Tibial nerve (tissue), 4 donors: ENCODE measurements at regions not wholly inside any gene's neighbourhood (a gene's known extent, or its start where the extent isn't known, plus 50 kb on each side); places are given as distances from the start of the nearest gene placed in this dataset. TPM values are rescaled to one million over a fixed set of nuclear protein-coding genes. Genes with fewer than 3 reads are reported as not detected.

Source experiments
- DNase-seq, 2 donors: peaks; one replicate each; pipeline ENCODE4 v3.0.0-alpha.2; 2019; ENCODE audit warnings: low spot score in 2 of 2
- H3K27ac ChIP-seq, 4 donors: fragments of 200-600 bp; sonication (generic) in 3 of 4; one replicate each; pipeline ENCODE4 v1.5.1; 2017 to 2019; ENCODE audit warnings: mild to moderate bottlenecking in 1 of 4
- H3K27me3 ChIP-seq, 2 donors: fragments of 200-600 bp; sonication (generic) in 1 of 2; one replicate each; pipeline versions ENCODE4 v1.5.1 to v1.6.0; 2017 to 2019
- H3K36me3 ChIP-seq, 3 donors: fragments of 200-600 bp; sonication (generic); one replicate each; pipeline ENCODE4 v1.5.1; 2018 to 2019
- H3K4me1 ChIP-seq, 4 donors: fragments of 200-600 bp; sonication (generic) in 3 of 4; one replicate each; pipeline ENCODE4 v1.5.1; 2017 to 2019
- H3K4me3 ChIP-seq, 4 donors: fragments of 200-600 bp; sonication (generic) in 3 of 4; one replicate each; pipeline ENCODE4 v1.5.1; 2017 to 2019; ENCODE audit warnings: mild to moderate bottlenecking in 1 of 4, moderate library complexity in 1 of 4
- H3K9me3 ChIP-seq, 4 donors: fragments of 200-600 bp; sonication (generic) in 3 of 4; one replicate each; pipeline ENCODE4 v1.5.1; 2017 to 2019
- CTCF ChIP-seq, 5 experiments: fragments of 200-600 bp in 3 of 5; fragments of 450-650 bp in 2 of 5; sonication (generic) in 3 of 5; IDR thresholded peaks; one replicate each; pipeline ENCODE4 v1.5.1; 2016 to 2019; ENCODE audit warnings: antibody characterized with exemption in 5 of 5, mild to moderate bottlenecking in 3 of 5, moderate library complexity in 2 of 5
- EP300 ChIP-seq, 2 donors: sonication (generic); formaldehyde crosslinking; IDR thresholded peaks; one replicate each; pipeline ENCODE4 v1.6.1; 2017; ENCODE audit warnings: antibody characterized with exemption in 2 of 2, mild to moderate bottlenecking in 1 of 2
- POLR2A ChIP-seq, 2 donors: fragments of 450-650 bp; IDR thresholded peaks; one replicate each; pipeline ENCODE4 v1.6.1; 2017; ENCODE audit warnings: antibody characterized with exemption in 2 of 2, mild to moderate bottlenecking in 2 of 2, moderate library complexity in 2 of 2
- WGBS, 2 donors: methylation state at CpG; one replicate each; pipeline ENCODE4 v1.1.5; 2018; 5-methylcytosine and 5-hydroxymethylcytosine counted together
- small RNA-seq: library from RNA; depleted of rRNA; stranded (forward); fragments of <200 nt; gene quantifications from one replicate; pipeline ENCODE3, GENCODE V24; 2016

- Histone ChIP-seq H3K36me3 (no peaks in the 10 kb centered on the region), H3K4me3 (no peak overlapping the region), H3K9me3 (no peaks in the 10 kb centered on the region), H3K4me1 (peaks cover 0 to 13% (median 2%) of the 10 kb centered on the region in 4 donors), H3K27me3 (no peaks in the 10 kb centered on the region), H3K27ac (no peak overlapping the region)
- DNase-seq = peak in 1 of 2 donors; percentile 58
- TF ChIP-seq POLR2A (IDR thresholded peaks at IDR 0.05) (no peak), CTCF (IDR thresholded peaks at IDR 0.05) (no peak), EP300 (IDR thresholded peaks at IDR 0.05) (peak in 1 of 2 donors; percentile 66)
- 35 to 47% methylated on average over 3 of the region's 3 CpGs for WGBS, 2 donors
These were observed 53.3 kb upstream of the ZC3H11B start for GRCh38 chr1:219666242-219666641.

- Histone ChIP-seq H3K27ac (no peak overlapping the region), H3K36me3 (no peaks in the 10 kb centered on the region), H3K4me1 (peaks cover 0 to 24% (median 8%) of the 10 kb centered on the region in 4 donors), H3K4me3 (no peak overlapping the region), H3K9me3 (no peaks in the 10 kb centered on the region), H3K27me3 (no peaks in the 10 kb centered on the region)
- WGBS, 2 donors = 85 to 93% methylated on average over 1 of the region's 1 CpG
- no peak for TF ChIP-seq POLR2A (IDR thresholded peaks at IDR 0.05)
- no peak for TF ChIP-seq EP300 (IDR thresholded peaks at IDR 0.05)
- TF ChIP-seq CTCF (IDR thresholded peaks at IDR 0.05) = no peak
- no peak for DNase-seq
These were observed 52.2 kb upstream of the ZC3H11B start for GRCh38 chr1:219665089-219665488.

- H3K27me3 ChIP-seq = no peaks in the 10 kb centered on the region
- H3K36me3 ChIP-seq = no peaks in the 10 kb centered on the region
- H3K9me3 ChIP-seq = no peaks in the 10 kb centered on the region
- H3K4me1 ChIP-seq = peaks cover 0 to 30% (median 11%) of the 10 kb centered on the region in 4 donors
- H3K4me3 ChIP-seq = no peak overlapping the region
- no peak overlapping the region for H3K27ac ChIP-seq
- DNase-seq = no peak
- WGBS, 2 donors = 79 to 84% methylated on average over 4 of the region's 4 CpGs
- TF ChIP-seq CTCF (IDR thresholded peaks at IDR 0.05) (no peak), EP300 (IDR thresholded peaks at IDR 0.05) (no peak), POLR2A (IDR thresholded peaks at IDR 0.05) (no peak)
These were observed 51.6 kb upstream of the ZC3H11B start for GRCh38 chr1:219664310-219665029.

Small RNA genes in the stretch of these regions (small RNA-seq; reads per million reads assigned to genes)
- not detected for gene RNA5SP76
